H9 (cell line): ENCODE measurements at regions not wholly inside any gene's neighbourhood (a gene's known extent, or its start where the extent isn't known, plus 50 kb on each side); places are given as distances from the start of the nearest gene placed in this dataset.

Experiments
- DNase-seq: peaks from one replicate; pipeline ENCODE4 v3.0.0-alpha.2; 2017
- H2AFZ ChIP-seq: one replicate; pipeline ENCODE4 v1.6.1; 2013; ENCODE audit warnings: mild to moderate bottlenecking, low read length, control low read depth, moderate library complexity
- H2AK5ac ChIP-seq: 2 replicates; pipeline ENCODE4 v1.6.1; 2013; ENCODE audit warnings: low read length, control low read depth, mixed read lengths; ENCODE audit not compliant: insufficient read length
- H2BK120ac ChIP-seq: one replicate; pipeline ENCODE4 v1.6.1; 2013; ENCODE audit warnings: low read depth, mild to moderate bottlenecking, low read length, control low read depth, inconsistent platforms; ENCODE audit not compliant: poor library complexity, severe bottlenecking
- H2BK12ac ChIP-seq: 2 replicates; pipeline ENCODE4 v1.6.1; 2013; ENCODE audit warnings: low read length, control low read depth, mixed read lengths, low read depth; ENCODE audit not compliant: insufficient read length
- H2BK15ac ChIP-seq: 2 replicates; pipeline ENCODE4 v1.6.1; 2013; ENCODE audit warnings: low read depth, low read length, control low read depth
- H2BK20ac ChIP-seq: one replicate; pipeline ENCODE4 v1.6.1; 2013; ENCODE audit warnings: low read depth, mild to moderate bottlenecking, low read length, control low read depth, inconsistent platforms; ENCODE audit not compliant: poor library complexity, severe bottlenecking
- H2BK5ac ChIP-seq: 2 replicates; pipeline ENCODE4 v1.6.1; 2013; ENCODE audit warnings: low read length, control low read depth, mixed read lengths; ENCODE audit not compliant: insufficient read length
- H3K14ac ChIP-seq: 2 replicates; pipeline ENCODE4 v1.6.1; 2013; ENCODE audit warnings: low read length, control low read depth; ENCODE audit not compliant: insufficient read depth
- H3K18ac ChIP-seq: 2 replicates; pipeline ENCODE4 v1.6.1; 2013; ENCODE audit warnings: low read depth, mild to moderate bottlenecking, mixed read lengths, low read length, control low read depth; ENCODE audit not compliant: insufficient read length
- H3K23ac ChIP-seq: 2 replicates; pipeline ENCODE4 v1.6.1; 2013; ENCODE audit warnings: low read length, control low read depth, mixed read lengths, low read depth; ENCODE audit not compliant: insufficient read length
- H3K23me2 ChIP-seq: 2 replicates; pipeline ENCODE4 v1.6.1; 2013; ENCODE audit warnings: low read depth, mild to moderate bottlenecking, mixed read lengths, low read length, control low read depth; ENCODE audit not compliant: insufficient read length, poor library complexity, severe bottlenecking
- H3K27ac ChIP-seq: 2 replicates; pipeline ENCODE4 v1.5.1; 2013; ENCODE audit warnings: low read length, control low read depth, mixed read lengths, low read depth; ENCODE audit not compliant: insufficient read length
- H3K27me3 ChIP-seq: 2 replicates; pipeline ENCODE4 v1.6.1; 2013; ENCODE audit warnings: low read length, control low read depth, inconsistent platforms; ENCODE audit not compliant: insufficient read depth
- H3K4ac ChIP-seq: 2 replicates; pipeline ENCODE4 v1.6.1; 2013; ENCODE audit warnings: low read depth, mild to moderate bottlenecking, control low read depth, inconsistent platforms, low read length, moderate library complexity
- H3K4me1 ChIP-seq: 2 replicates; pipeline ENCODE4 v1.6.1; 2013; ENCODE audit warnings: low read length, control low read depth, inconsistent platforms; ENCODE audit not compliant: insufficient read depth
- H3K4me2 ChIP-seq: 2 replicates; pipeline ENCODE4 v1.6.1; 2013; ENCODE audit warnings: low read length, control low read depth, mixed read lengths; ENCODE audit not compliant: insufficient read length, insufficient read depth
- H3K56ac ChIP-seq: 2 replicates; pipeline ENCODE4 v1.6.1; 2013; ENCODE audit warnings: low read depth, mild to moderate bottlenecking, mixed read lengths, low read length, control low read depth; ENCODE audit not compliant: insufficient read length
- H3K79me1 ChIP-seq: 2 replicates; pipeline ENCODE4 v1.6.1; 2013; ENCODE audit warnings: low read depth, mild to moderate bottlenecking, moderate library complexity, low read length, control low read depth, inconsistent platforms; ENCODE audit not compliant: insufficient read depth, poor library complexity, severe bottlenecking
- H3K79me2 ChIP-seq: 2 replicates; pipeline ENCODE4 v1.6.1; 2013; ENCODE audit warnings: low read length, control low read depth, inconsistent platforms; ENCODE audit not compliant: insufficient read depth
- H3K9ac ChIP-seq: 2 replicates; pipeline ENCODE4 v1.6.1; 2013; ENCODE audit warnings: low read length, control low read depth, mixed read lengths; ENCODE audit not compliant: insufficient read length; ENCODE audit errors: extremely low read depth
- H3K9me3 ChIP-seq: one replicate; pipeline ENCODE4 v1.6.1; 2013; ENCODE audit warnings: low read depth, low read length, inconsistent platforms; ENCODE audit not compliant: control insufficient read depth
- H3T11ph ChIP-seq: one replicate; pipeline ENCODE4 v1.6.1; 2013; ENCODE audit warnings: mild to moderate bottlenecking, low read length, control low read depth, inconsistent platforms
- H4K20me1 ChIP-seq: one replicate; pipeline ENCODE4 v1.6.1; 2013; ENCODE audit not compliant: control insufficient read depth, insufficient read length, insufficient read depth
- H4K5ac ChIP-seq: 2 replicates; pipeline ENCODE4 v1.6.1; 2013; ENCODE audit warnings: low read depth, mild to moderate bottlenecking, mixed read lengths, low read length, control low read depth; ENCODE audit not compliant: insufficient read length
- H4K8ac ChIP-seq: replicated peaks from 2 replicates; pipeline ENCODE4 v1.6.1; 2013; ENCODE audit warnings: low read length, control low read depth, mixed read lengths, low read depth; ENCODE audit not compliant: insufficient read length
- H4K91ac ChIP-seq: 2 replicates; pipeline ENCODE4 v1.6.1; 2013; ENCODE audit warnings: low read depth, mild to moderate bottlenecking, moderate library complexity, mixed read lengths, low read length, control low read depth; ENCODE audit not compliant: insufficient read length
- H3K27ac Mint-ChIP-seq, 3 experiments: 2 replicates in 2 of 3; 3 replicates in 1 of 3; pipeline ENCODE4 v1.8.0; 2020 to 2021; ENCODE audit warnings: mixed read lengths in 3 of 3, mild to moderate bottlenecking in 1 of 3, moderate library complexity in 1 of 3
- H3K27me3 Mint-ChIP-seq: 2 replicates; pipeline ENCODE4 v1.8.0; 2021; ENCODE audit warnings: low read depth, mild to moderate bottlenecking, moderate library complexity, mixed read lengths
- H3K36me3 Mint-ChIP-seq, 3 experiments: 2 replicates in 2 of 3; 3 replicates in 1 of 3; pipeline ENCODE4 v1.8.0; 2020 to 2021; ENCODE audit warnings: low read depth in 3 of 3, mixed read lengths in 3 of 3; ENCODE audit not compliant: insufficient read depth in 1 of 3
- H3K4me1 Mint-ChIP-seq, 2 experiments: 2 replicates each; pipeline ENCODE4 v1.8.0; 2020; ENCODE audit warnings: mixed read lengths in 2 of 2
- H3K4me3 Mint-ChIP-seq, 2 experiments: 2 replicates in 1 of 2; 3 replicates in 1 of 2; pipeline ENCODE4 v1.8.0; 2020 to 2021; ENCODE audit warnings: mild to moderate bottlenecking in 2 of 2, mixed read lengths in 2 of 2, moderate library complexity in 1 of 2
- H3K9me3 Mint-ChIP-seq, 2 experiments: 2 replicates in 1 of 2; 3 replicates in 1 of 2; pipeline ENCODE4 v1.8.0; 2020; ENCODE audit warnings: mild to moderate bottlenecking in 2 of 2, mixed read lengths in 2 of 2, moderate library complexity in 1 of 2
- CTCF ChIP-seq: fragments of 200-600 bp; sonication (generic); conservative IDR thresholded peaks from 3 replicates; pipeline ENCODE4 v1.8.0; 2021; ENCODE audit warnings: antibody characterized with exemption, mild to moderate bottlenecking
- WGBS: extraction: QIAGEN DNeasy Blood & Tissue Kit; methylation state at CpG from one replicate; pipeline ENCODE4 v1.1.7; 2013; ENCODE audit warnings: missing lambda C conversion rate, low lambda C conversion rate, mixed read lengths; ENCODE audit not compliant: insufficient read length; ENCODE audit errors: extremely low coverage; 5-methylcytosine and 5-hydroxymethylcytosine counted together

- Mint-ChIP-seq H3K9me3 (no peaks in the 10 kb centered on the region), H3K27me3 (no peaks in the 10 kb centered on the region), H3K36me3 (no peaks in the 10 kb centered on the region), H3K27ac (no peak overlapping the region), H3K4me3 (no peak overlapping the region), H3K4me1 (peaks cover 11 to 13% of the 10 kb centered on the region in 2 experiments)
- H4K5ac ChIP-seq = no peak overlapping the region
- H3K4ac ChIP-seq = no peak overlapping the region
- H3K4me1 ChIP-seq = no peaks in the 10 kb centered on the region
- no peaks in the 10 kb centered on the region for H3K23me2 ChIP-seq
- H3K79me1 ChIP-seq = no peaks in the 10 kb centered on the region
- H2BK120ac ChIP-seq = no peak overlapping the region
- no peak for DNase-seq
- H2BK15ac ChIP-seq = no peak overlapping the region
- H2AFZ ChIP-seq = no peak overlapping the region
- TF ChIP-seq CTCF = no peak
- no peaks in the 10 kb centered on the region for H4K20me1 ChIP-seq
- no peaks in the 10 kb centered on the region for H3K9me3 ChIP-seq
- H3K14ac ChIP-seq = no peak overlapping the region
- H4K8ac ChIP-seq = no peak overlapping the region
- no peak overlapping the region for H2AK5ac ChIP-seq
- no peak overlapping the region for H2BK12ac ChIP-seq
- H2BK5ac ChIP-seq = no peak overlapping the region
- H4K91ac ChIP-seq = no peak overlapping the region
- H3K79me2 ChIP-seq = no peaks in the 10 kb centered on the region
- no peak overlapping the region for H3K4me2 ChIP-seq
- no CpG with 5 or more reads among the region's 2 CpGs for WGBS
- no peak overlapping the region for H3K27ac ChIP-seq
- H3K23ac ChIP-seq = no peak overlapping the region
- no peak overlapping the region for H3K18ac ChIP-seq
- no peak overlapping the region for H3T11ph ChIP-seq
- H3K9ac ChIP-seq = no peak overlapping the region
- no peaks in the 10 kb centered on the region for H3K27me3 ChIP-seq
- no peak overlapping the region for H2BK20ac ChIP-seq
- H3K56ac ChIP-seq = no peak overlapping the region
Observed at GRCh38 chr4:81982846-81983540, 390.8 kb downstream of the HNRNPD start.
